HepG2 (cell line): ENCODE measurements at regions not wholly inside any gene's neighbourhood (a gene's known extent, or its start where the extent isn't known, plus 50 kb on each side); places are given as distances from the start of the nearest gene placed in this dataset.

Experiments used
- ATAC-seq: fragments of 200-7000 bp; cut with Tn5 transposase; 3 replicates; pipeline ENCODE4 v1.9.1; 2020; ENCODE audit warnings: mild to moderate bottlenecking, moderate library complexity
- BruUV-seq: library from RNA; stranded (reverse); fragments of 400-500 nt; replicated peaks from 2 replicates; lab custom pipeline; 2021; lab: Mats Ljungman, UMichigan
- CTCF ChIA-PET: fragments of 300-600 bp; formaldehyde crosslinking; extraction: SDS; loops from one replicate; lab custom pipeline; 2021; ENCODE audit warnings: low total read pairs, inconsistent platforms, low intra/inter-chr PET ratio; lab: Yijun Ruan, JAX
- POLR2A ChIA-PET: fragments of 350-600 bp; sonication (Branson Sonifier 250); formaldehyde crosslinking; loops from one replicate; lab custom pipeline; 2020; ENCODE audit warnings: antibody characterized with exemption, inconsistent platforms; lab: Yijun Ruan, JAX
- DNase-seq: peaks from one replicate; pipeline ENCODE4 v3.0.0-alpha.2; 2015; ENCODE audit warnings: low spot score
- FAIRE-seq: peaks from 3 replicates; lab custom pipeline; 2011; peaks lifted over from hg19 to GRCh38; lab: Jason Lieb, UNC
- H2AFZ ChIP-seq: one replicate; pipeline ENCODE4 v1.6.1; 2011; ENCODE audit warnings: low read length, inconsistent platforms
- H3K27ac ChIP-seq: fragments of 300-600 bp; 3 replicates; pipeline ENCODE4 v1.8.0; 2011; ENCODE audit warnings: mixed run types, mild to moderate bottlenecking, mixed read lengths, low read length, inconsistent platforms; ENCODE audit not compliant: insufficient read depth; ENCODE audit errors: extremely low read length
- H3K27me3 ChIP-seq, 2 experiments: fragments of 200-600 bp in 1 of 2; 2 replicates in 1 of 2; 3 replicates in 1 of 2; pipeline versions ENCODE4 v1.6.0 to v1.8.0; 2011; ENCODE audit warnings: low read length in 2 of 2, mild to moderate bottlenecking in 2 of 2, moderate library complexity in 2 of 2, inconsistent platforms in 1 of 2; ENCODE audit not compliant: insufficient read depth in 2 of 2, control insufficient read depth in 1 of 2
- H3K36me3 ChIP-seq, 2 experiments: fragments of 200-600 bp in 1 of 2; replicated peaks in 1 of 2; 2 replicates in 1 of 2; 3 replicates in 1 of 2; pipeline versions ENCODE4 v1.5.1 to v1.8.0; 2011; ENCODE audit warnings: low read length in 2 of 2, inconsistent platforms in 1 of 2; ENCODE audit not compliant: insufficient read depth in 2 of 2, control insufficient read depth in 1 of 2
- H3K4me1 ChIP-seq: 2 replicates; pipeline ENCODE4 v1.5.1; 2012; ENCODE audit warnings: low read length, inconsistent platforms; ENCODE audit not compliant: insufficient read depth
- H3K4me2 ChIP-seq: 2 replicates; pipeline ENCODE4 v1.6.0; 2011; ENCODE audit warnings: low read depth, low read length, inconsistent platforms
- H3K4me3 ChIP-seq, 3 experiments: fragments of 200-600 bp in 1 of 3; sonication (generic), shearing (Covaris generic) in 1 of 3; replicated peaks in 1 of 3; 2 replicates each; pipeline ENCODE4 v1.5.1; 2011 to 2016; ENCODE audit warnings: low read length in 3 of 3, inconsistent platforms in 2 of 3, low read depth in 2 of 3, mild to moderate bottlenecking in 2 of 3, control low read depth in 1 of 3, mixed read lengths in 1 of 3; ENCODE audit not compliant: insufficient read depth in 1 of 3
- H3K79me2 ChIP-seq: one replicate; pipeline ENCODE4 v1.6.1; 2011; ENCODE audit warnings: low read length, inconsistent platforms; ENCODE audit not compliant: insufficient read depth
- H3K9ac ChIP-seq: 2 replicates; pipeline ENCODE4 v1.6.0; 2011; ENCODE audit warnings: mild to moderate bottlenecking, low read depth, low read length, inconsistent platforms; ENCODE audit not compliant: insufficient read depth
- H3K9me3 ChIP-seq: 2 replicates; pipeline ENCODE4 v1.5.1; 2012; ENCODE audit warnings: mild to moderate bottlenecking, low read length
- H4K20me1 ChIP-seq: 2 replicates; pipeline ENCODE4 v1.6.0; 2011; ENCODE audit warnings: inconsistent platforms, mild to moderate bottlenecking, low read length, moderate library complexity; ENCODE audit not compliant: insufficient read depth
- BCL6 ChIP-seq: IDR thresholded peaks from 2 replicates; pipeline ENCODE4 v1.6.1; 2016; ENCODE audit warnings: missing genetic modification reagents, missing compliant biosample characterization
- ZBTB7B ChIP-seq: sonication (generic); formaldehyde crosslinking; IDR thresholded peaks from 2 replicates; pipeline ENCODE4 v1.4.0; 2020; ENCODE audit warnings: missing genetic modification reagents
- ZFP90 ChIP-seq: sonication (generic); formaldehyde crosslinking; IDR thresholded peaks from 2 replicates; pipeline ENCODE4 v1.8.0; 2022; ENCODE audit warnings: missing genetic modification reagents, mild to moderate bottlenecking, inconsistent platforms, borderline replicate concordance
- ZFX ChIP-seq: sonication (generic); formaldehyde crosslinking; IDR thresholded peaks from 2 replicates; pipeline ENCODE4 v1.4.0; 2020; ENCODE audit warnings: mild to moderate bottlenecking, low read depth, missing genetic modification reagents, moderate library complexity
- WGBS: methylation state at CpG from one replicate; pipeline ENCODE4 v1.1.6; 2017; ENCODE audit warnings: low lambda C conversion rate; 5-methylcytosine and 5-hydroxymethylcytosine counted together
- in situ Hi-C: cut with HindIII; loops from 2 replicates; pipeline ENCODE4 v1.10.0; 2017; ENCODE audit warnings: low pct_unique_long_range_greater_than_20kb; ENCODE audit not compliant: extremely low pct_ligation_motif_present
- intact Hi-C: fragments of 100-400 bp; cut with micrococcal nuclease; formaldehyde crosslinking; loops from one replicate; pipeline ENCODE4 v1.10.0; 2022; ENCODE audit not compliant: unreplicated experiment
- TF ChIP-seq, protein P1 (sequence below): sonication (generic); formaldehyde crosslinking; IDR thresholded peaks from 2 replicates; pipeline ENCODE4 v1.8.1; 2023; ENCODE audit warnings: mild to moderate bottlenecking, inconsistent platforms, moderate library complexity, missing genetic modification reagents, borderline replicate concordance
- TF ChIP-seq, protein P2 (sequence below), 2 experiments: IDR thresholded peaks; 2 replicates each; pipeline ENCODE4 v1.6.1; 2011 to 2012; ENCODE audit warnings: low read length in 2 of 2, borderline replicate concordance in 1 of 2, low read depth in 1 of 2, mild to moderate bottlenecking in 1 of 2, moderate library complexity in 1 of 2

DNA sequence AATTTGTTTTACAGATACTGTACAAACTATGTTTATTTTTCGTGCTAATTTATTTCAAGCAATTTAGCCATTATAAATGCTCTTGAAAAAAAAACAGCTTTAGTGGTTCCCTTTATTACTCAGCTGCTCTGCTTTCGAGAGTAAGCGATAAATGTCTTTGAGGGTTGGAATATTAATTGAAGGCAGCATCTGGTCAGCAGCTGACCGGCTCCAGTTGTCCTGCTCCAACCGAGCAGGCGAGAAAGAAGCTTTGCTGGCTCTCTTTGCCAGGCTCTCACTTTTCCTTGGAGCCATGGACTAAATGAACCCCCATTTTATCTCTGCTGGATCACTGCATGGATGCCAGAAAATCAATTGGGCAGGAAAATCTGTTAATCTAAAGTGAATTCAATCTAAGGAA is 147.4 kb downstream of the LNPK start:
- H3K9me3 ChIP-seq = no peaks in the 10 kb centered on the region
- no peaks in the 10 kb centered on the region for H3K36me3 ChIP-seq
- H4K20me1 ChIP-seq = no peaks in the 10 kb centered on the region
- DNase-seq (no peak), ATAC-seq (no peak), FAIRE-seq (no peak)
- no peak overlapping the region for H3K27ac ChIP-seq
- BruUV-seq = no TSS peak
- H3K27me3 ChIP-seq = 0 out of 5 replicates have a peak, but pooled peaks cover 0 to 5% of the 10 kb centered on the region in 2 experiments
- H3K4me2 ChIP-seq = no peak overlapping the region
- H3K79me2 ChIP-seq = no peaks in the 10 kb centered on the region
- ChIA-PET POLR2A (no interaction called here), CTCF (no interaction called here)
- in situ Hi-C loops = no loop called here
- H3K9ac ChIP-seq = no peak overlapping the region
- intact Hi-C loops = no loop called here
- TF ChIP-seq BCL6 (CRISPR knock-in tag) = no peak
- no peak for TF ChIP-seq ZFX (CRISPR knock-in tag)
- TF ChIP-seq, protein P1, sequence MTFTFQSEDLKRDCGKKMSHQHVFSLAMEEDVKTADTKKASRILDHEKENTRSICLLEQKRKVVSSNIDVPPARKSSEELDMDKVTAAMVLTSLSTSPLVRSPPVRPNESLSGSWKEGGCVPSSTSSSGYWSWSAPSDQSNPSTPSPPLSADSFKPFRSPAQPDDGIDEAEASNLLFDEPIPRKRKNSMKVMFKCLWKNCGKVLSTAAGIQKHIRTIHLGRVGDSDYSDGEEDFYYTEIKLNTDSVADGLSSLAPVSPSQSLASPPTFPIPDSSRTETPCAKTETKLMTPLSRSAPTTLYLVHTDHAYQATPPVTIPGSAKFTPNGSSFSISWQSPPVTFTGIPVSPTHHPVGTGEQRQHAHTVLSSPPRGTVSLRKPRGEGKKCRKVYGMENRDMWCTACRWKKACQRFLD (CRISPR knock-in tag) = no peak
- no peak for TF ChIP-seq ZFP90
- TF ChIP-seq ZBTB7B (CRISPR knock-in tag) = no peak
- TF ChIP-seq, protein P2, sequence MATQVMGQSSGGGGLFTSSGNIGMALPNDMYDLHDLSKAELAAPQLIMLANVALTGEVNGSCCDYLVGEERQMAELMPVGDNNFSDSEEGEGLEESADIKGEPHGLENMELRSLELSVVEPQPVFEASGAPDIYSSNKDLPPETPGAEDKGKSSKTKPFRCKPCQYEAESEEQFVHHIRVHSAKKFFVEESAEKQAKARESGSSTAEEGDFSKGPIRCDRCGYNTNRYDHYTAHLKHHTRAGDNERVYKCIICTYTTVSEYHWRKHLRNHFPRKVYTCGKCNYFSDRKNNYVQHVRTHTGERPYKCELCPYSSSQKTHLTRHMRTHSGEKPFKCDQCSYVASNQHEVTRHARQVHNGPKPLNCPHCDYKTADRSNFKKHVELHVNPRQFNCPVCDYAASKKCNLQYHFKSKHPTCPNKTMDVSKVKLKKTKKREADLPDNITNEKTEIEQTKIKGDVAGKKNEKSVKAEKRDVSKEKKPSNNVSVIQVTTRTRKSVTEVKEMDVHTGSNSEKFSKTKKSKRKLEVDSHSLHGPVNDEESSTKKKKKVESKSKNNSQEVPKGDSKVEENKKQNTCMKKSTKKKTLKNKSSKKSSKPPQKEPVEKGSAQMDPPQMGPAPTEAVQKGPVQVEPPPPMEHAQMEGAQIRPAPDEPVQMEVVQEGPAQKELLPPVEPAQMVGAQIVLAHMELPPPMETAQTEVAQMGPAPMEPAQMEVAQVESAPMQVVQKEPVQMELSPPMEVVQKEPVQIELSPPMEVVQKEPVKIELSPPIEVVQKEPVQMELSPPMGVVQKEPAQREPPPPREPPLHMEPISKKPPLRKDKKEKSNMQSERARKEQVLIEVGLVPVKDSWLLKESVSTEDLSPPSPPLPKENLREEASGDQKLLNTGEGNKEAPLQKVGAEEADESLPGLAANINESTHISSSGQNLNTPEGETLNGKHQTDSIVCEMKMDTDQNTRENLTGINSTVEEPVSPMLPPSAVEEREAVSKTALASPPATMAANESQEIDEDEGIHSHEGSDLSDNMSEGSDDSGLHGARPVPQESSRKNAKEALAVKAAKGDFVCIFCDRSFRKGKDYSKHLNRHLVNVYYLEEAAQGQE (IDR thresholded peaks at IDR 0.05; ENCODE audit: borderline replicate concordance in 1 of 2, low read depth in 1 of 2, low read length in 2 of 2) = no peak
- H2AFZ ChIP-seq = no peak overlapping the region
- 56% methylated on average over 6 of the region's 6 CpGs for WGBS
- no peak overlapping the region for H3K4me3 ChIP-seq
- H3K4me1 ChIP-seq = no peaks in the 10 kb centered on the region
